ENCODE measurements at regions not wholly inside any gene's neighbourhood (a gene's known extent, or its start where the extent isn't known, plus 50 kb on each side); places are given as distances from the start of the nearest gene placed in this dataset.

- H3K27me3 Mint-ChIP-seq (ENCODE audit: insufficient read depth, low read depth, poor library complexity): peaks cover 2% of the 10 kb centered on the region
- H3K4me2 ChIP-seq: no peak overlapping the region
- no peaks in the 10 kb centered on the region for H3K9me3 Mint-ChIP-seq
- H3K27ac Mint-ChIP-seq: no peak overlapping the region
- H3K9me2 ChIP-seq (ENCODE audit: insufficient read depth): 0 out of 2 replicates have a peak, but pooled peaks cover 3% of the 10 kb centered on the region
- no peaks in the 10 kb centered on the region for H3K36me3 ChIP-seq (ENCODE audit: insufficient read depth)
- ATAC-seq: no peak
- no peaks in the 10 kb centered on the region for H3K79me2 ChIP-seq (replicated peaks; ENCODE audit: insufficient read depth)
- no peak overlapping the region for H3K4me3 Mint-ChIP-seq
- no peak overlapping the region for H3K4me3 ChIP-seq
- no peaks in the 10 kb centered on the region for H4K20me1 ChIP-seq (replicated peaks; ENCODE audit: insufficient read depth)
- H3F3A ChIP-seq (replicated peaks; ENCODE audit: low read depth): no peaks in the 10 kb centered on the region
- H2AFZ ChIP-seq: no peak overlapping the region
- H3K36me3 Mint-ChIP-seq (ENCODE audit: low read depth): no peaks in the 10 kb centered on the region
- H3K27me3 ChIP-seq (ENCODE audit: insufficient read depth): no peaks in the 10 kb centered on the region
- peaks cover 3% of the 10 kb centered on the region; the same call in 1 of the 2 replicates for H3K4me1 ChIP-seq (ENCODE audit: insufficient read depth)
- H3K27ac ChIP-seq (ENCODE audit: low read depth): no peak overlapping the region
- peaks cover 18% of the 10 kb centered on the region for H3K4me1 Mint-ChIP-seq
- no peak for TF ChIP-seq EZH2 (IDR thresholded peaks at IDR 0.05; ENCODE audit: low read depth, unreplicated experiment)
- TF ChIP-seq CTCF (conservative IDR thresholded peaks at IDR 0.05; ENCODE audit: low read depth in 2 of 2): no peak
- no peak for TF ChIP-seq CREB1 (CRISPR knock-in tag; IDR thresholded peaks at IDR 0.05; ENCODE audit: low read depth)
- no peak for TF ChIP-seq ZNF114 (CRISPR knock-in tag; IDR thresholded peaks at IDR 0.05)
- no peak for TF ChIP-seq REST (IDR thresholded peaks at IDR 0.05; ENCODE audit: unreplicated experiment)
- TF ChIP-seq EZH2phosphoT487 (IDR thresholded peaks at IDR 0.05; ENCODE audit: unreplicated experiment): no peak
- no peak for TF ChIP-seq ZNF331 (CRISPR knock-in tag; IDR thresholded peaks at IDR 0.05; ENCODE audit: low read depth)
- TF ChIP-seq POLR2AphosphoS5 (IDR thresholded peaks at IDR 0.05; ENCODE audit: low read depth): no peak
- no peak for TF ChIP-seq NANOG (IDR thresholded peaks at IDR 0.05; ENCODE audit: borderline replicate concordance)
- TF ChIP-seq JUNB (IDR thresholded peaks at IDR 0.05; ENCODE audit: unreplicated experiment): no peak
- no peak for TF ChIP-seq ETS1 (IDR thresholded peaks at IDR 0.05)
- TF ChIP-seq STAT1 (IDR thresholded peaks at IDR 0.05; ENCODE audit: unreplicated experiment): no peak
- TF ChIP-seq ZNF462 (CRISPR knock-in tag; IDR thresholded peaks at IDR 0.05): no peak
- DNase-seq (ENCODE audit: low spot score): no peak
These were observed 417.1 kb upstream of the CCDC196 start for GRCh38 chr14:66069036-66069435.
